MM.1S (cell line): ENCODE measurements at regions not wholly inside any gene's neighbourhood (a gene's known extent, or its start where the extent isn't known, plus 50 kb on each side); places are given as distances from the start of the nearest gene placed in this dataset.

Experiments
- DNase-seq: peaks from one replicate; pipeline ENCODE4 v3.0.0-alpha.2; 2015
- H2AFZ ChIP-seq: fragments of 300-600 bp; sonication (generic); 2 replicates; pipeline ENCODE4 v1.6.0; 2016; ENCODE audit warnings: antibody characterized with exemption, low read length
- H3F3A ChIP-seq: fragments of 300-600 bp; sonication (generic); 2 replicates; pipeline ENCODE4 v1.6.1; 2016; ENCODE audit warnings: mild to moderate bottlenecking, antibody characterized with exemption, low read length, moderate library complexity, mixed read lengths; ENCODE audit not compliant: insufficient read depth
- H3K27ac ChIP-seq: fragments of 300-600 bp; sonication (generic); 2 replicates; pipeline ENCODE4 v1.5.1; 2016; ENCODE audit warnings: mild to moderate bottlenecking, low read length
- H3K27me3 ChIP-seq: fragments of 300-600 bp; sonication (generic); replicated peaks from 2 replicates; pipeline ENCODE4 v1.6.0; 2016; ENCODE audit warnings: low read length; ENCODE audit not compliant: insufficient read depth
- H3K36me3 ChIP-seq: fragments of 300-600 bp; sonication (generic); replicated peaks from 2 replicates; pipeline ENCODE4 v1.6.1; 2016; ENCODE audit warnings: mild to moderate bottlenecking, low read length, mixed read lengths; ENCODE audit not compliant: insufficient read depth
- H3K4me1 ChIP-seq: fragments of 300-600 bp; sonication (generic); 2 replicates; pipeline ENCODE4 v1.6.1; 2016; ENCODE audit warnings: low read length, mixed read lengths
- H3K4me2 ChIP-seq: fragments of 300-600 bp; sonication (generic); 2 replicates; pipeline ENCODE4 v1.6.0; 2016; ENCODE audit warnings: low read depth, low read length
- H3K4me3 ChIP-seq: fragments of 300-600 bp; sonication (generic); 2 replicates; pipeline ENCODE4 v1.5.1; 2016; ENCODE audit warnings: low read length, mixed read lengths
- H3K79me2 ChIP-seq: fragments of 300-600 bp; sonication (generic); 2 replicates; pipeline ENCODE4 v1.6.1; 2016; ENCODE audit warnings: mixed run types, low read length, mixed read lengths
- H3K9ac ChIP-seq: fragments of 300-600 bp; sonication (generic); 2 replicates; pipeline ENCODE4 v1.6.1; 2016; ENCODE audit warnings: low read length, mixed read lengths
- H3K9me2 ChIP-seq: fragments of 300-600 bp; sonication (generic); replicated peaks from 2 replicates; pipeline ENCODE4 v1.6.1; 2016; ENCODE audit warnings: mild to moderate bottlenecking, low read length, mixed read lengths; ENCODE audit not compliant: insufficient read depth
- H3K9me3 ChIP-seq: fragments of 300-600 bp; sonication (generic); replicated peaks from 2 replicates; pipeline ENCODE4 v1.6.1; 2016; ENCODE audit warnings: mild to moderate bottlenecking, low read length, mixed read lengths; ENCODE audit not compliant: insufficient read depth
- H4K20me1 ChIP-seq: fragments of 300-600 bp; sonication (generic); 2 replicates; pipeline ENCODE4 v1.6.1; 2016; ENCODE audit warnings: mild to moderate bottlenecking, low read length, moderate library complexity, mixed read lengths; ENCODE audit not compliant: insufficient read depth
- EZH2 ChIP-seq: fragments of 300-600 bp; sonication (generic); optimal IDR thresholded peaks from 2 replicates; pipeline ENCODE3; 2017; ENCODE audit warnings: low read depth, mild to moderate bottlenecking, antibody characterized with exemption, low read length, mixed read lengths
- EZH2phosphoT487 ChIP-seq: fragments of 300-600 bp; sonication (generic); IDR thresholded peaks from 2 replicates; pipeline ENCODE4 v1.6.1; 2018; ENCODE audit warnings: antibody characterized with exemption, low read length
- TF ChIP-seq, protein P1 (sequence below): fragments of 300-600 bp; sonication (generic); IDR thresholded peaks from 2 replicates; pipeline ENCODE4 v1.5.1; 2016; ENCODE audit warnings: antibody characterized with exemption, low read length, mixed read lengths

DNA sequence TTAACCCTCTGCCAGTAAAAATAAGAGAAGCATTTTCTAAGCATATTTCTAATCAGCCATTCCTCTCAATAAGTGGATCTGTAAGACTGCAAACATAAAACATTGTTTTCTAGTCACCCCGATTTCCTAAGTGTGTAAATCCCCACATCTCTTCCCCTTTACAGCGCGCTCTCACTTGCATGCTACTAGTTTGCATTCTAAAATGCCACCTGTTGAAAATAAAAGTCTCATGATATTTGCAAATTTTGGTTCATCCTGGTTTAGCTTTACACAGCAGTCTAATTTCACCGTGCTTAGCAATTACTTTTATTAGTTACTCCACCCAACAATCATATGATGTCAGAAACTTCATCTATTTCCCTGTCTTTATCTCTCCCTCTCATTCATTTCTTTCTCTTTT, 1230.7 kb upstream of the ZEB2 start:
- no peak overlapping the region for H3K27ac ChIP-seq

DNA sequence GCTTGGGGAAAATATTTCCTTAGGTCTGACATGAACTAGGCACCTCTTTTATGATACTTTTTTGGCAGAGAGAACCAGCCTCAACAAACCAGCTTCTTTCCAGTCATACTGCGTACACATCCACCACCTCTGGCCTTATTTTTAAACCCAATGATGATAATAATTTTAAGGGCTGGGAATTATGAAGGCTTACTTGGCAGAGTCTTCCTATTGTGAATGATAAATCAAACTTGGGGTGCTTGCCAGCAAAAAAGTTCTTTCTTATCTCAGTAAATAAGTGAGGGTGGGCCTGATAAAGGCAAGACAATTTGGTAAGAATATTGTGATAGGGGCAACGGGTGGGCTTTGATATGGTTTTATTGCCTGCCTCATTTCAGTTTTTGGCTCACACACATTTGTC, 1230.2 kb upstream of the ZEB2 start:
- Histone ChIP-seq H3K4me3 (no peak overlapping the region), H3K9ac (no peak overlapping the region), H3K27me3 (no peaks in the 10 kb centered on the region), H3F3A (no peaks in the 10 kb centered on the region), H2AFZ (no peak overlapping the region), H3K36me3 (no peaks in the 10 kb centered on the region), H3K27ac (no peak overlapping the region), H4K20me1 (no peaks in the 10 kb centered on the region), H3K4me2 (no peak overlapping the region), H3K9me2 (no peaks in the 10 kb centered on the region), H3K9me3 (no peaks in the 10 kb centered on the region), H3K4me1 (no peaks in the 10 kb centered on the region), H3K79me2 (no peaks in the 10 kb centered on the region)
- TF ChIP-seq EZH2 (no peak), EZH2phosphoT487 (no peak)
- TF ChIP-seq, protein P1, sequence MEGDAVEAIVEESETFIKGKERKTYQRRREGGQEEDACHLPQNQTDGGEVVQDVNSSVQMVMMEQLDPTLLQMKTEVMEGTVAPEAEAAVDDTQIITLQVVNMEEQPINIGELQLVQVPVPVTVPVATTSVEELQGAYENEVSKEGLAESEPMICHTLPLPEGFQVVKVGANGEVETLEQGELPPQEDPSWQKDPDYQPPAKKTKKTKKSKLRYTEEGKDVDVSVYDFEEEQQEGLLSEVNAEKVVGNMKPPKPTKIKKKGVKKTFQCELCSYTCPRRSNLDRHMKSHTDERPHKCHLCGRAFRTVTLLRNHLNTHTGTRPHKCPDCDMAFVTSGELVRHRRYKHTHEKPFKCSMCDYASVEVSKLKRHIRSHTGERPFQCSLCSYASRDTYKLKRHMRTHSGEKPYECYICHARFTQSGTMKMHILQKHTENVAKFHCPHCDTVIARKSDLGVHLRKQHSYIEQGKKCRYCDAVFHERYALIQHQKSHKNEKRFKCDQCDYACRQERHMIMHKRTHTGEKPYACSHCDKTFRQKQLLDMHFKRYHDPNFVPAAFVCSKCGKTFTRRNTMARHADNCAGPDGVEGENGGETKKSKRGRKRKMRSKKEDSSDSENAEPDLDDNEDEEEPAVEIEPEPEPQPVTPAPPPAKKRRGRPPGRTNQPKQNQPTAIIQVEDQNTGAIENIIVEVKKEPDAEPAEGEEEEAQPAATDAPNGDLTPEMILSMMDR, result no peak
- DNase-seq, result no peak

More for the DNA sequence above, 1230.7 kb upstream of the ZEB2 start:
- Histone ChIP-seq H2AFZ (no peak overlapping the region), H3K4me2 (no peak overlapping the region), H3K4me3 (no peak overlapping the region), H3K9me3 (no peaks in the 10 kb centered on the region), H3F3A (no peaks in the 10 kb centered on the region), H3K27me3 (no peaks in the 10 kb centered on the region), H3K4me1 (no peaks in the 10 kb centered on the region), H3K9ac (no peak overlapping the region), H4K20me1 (no peaks in the 10 kb centered on the region), H3K9me2 (no peaks in the 10 kb centered on the region), H3K79me2 (no peaks in the 10 kb centered on the region), H3K36me3 (no peaks in the 10 kb centered on the region)
- TF ChIP-seq EZH2 (no peak), EZH2phosphoT487 (no peak)
- TF ChIP-seq, protein P1, result no peak
- no peak for DNase-seq

DNA sequence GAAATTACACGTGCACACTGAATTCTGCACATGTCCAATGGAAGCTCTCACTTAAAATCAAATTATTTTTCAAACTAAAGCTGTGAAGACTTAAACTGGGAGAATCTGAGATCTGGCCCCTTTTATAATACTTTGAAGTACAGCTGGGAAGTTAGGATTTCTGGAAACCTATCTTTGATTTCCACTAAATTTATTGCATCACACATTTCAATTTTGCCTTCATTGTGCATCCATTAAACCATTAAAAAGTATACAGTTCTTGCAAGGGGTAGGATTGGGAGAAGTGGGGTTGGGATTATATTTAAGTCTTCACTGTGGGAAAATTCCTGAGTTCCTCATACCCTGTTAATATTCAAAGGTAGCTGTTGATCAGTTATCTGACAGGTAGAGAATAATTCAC, 1229.6 kb upstream of the ZEB2 start:
- DNase-seq, result no peak
- no peak overlapping the region for H2AFZ ChIP-seq
- no peaks in the 10 kb centered on the region for H3K9me2 ChIP-seq
- H3K4me2 ChIP-seq, result no peak overlapping the region
- no peak overlapping the region for H3K4me3 ChIP-seq
- no peaks in the 10 kb centered on the region for H3K4me1 ChIP-seq
- no peaks in the 10 kb centered on the region for H3K36me3 ChIP-seq
- H3K9ac ChIP-seq, result no peak overlapping the region
- H3K27ac ChIP-seq, result no peak overlapping the region
- H3K27me3 ChIP-seq, result no peaks in the 10 kb centered on the region
- H3K79me2 ChIP-seq, result no peaks in the 10 kb centered on the region
- no peaks in the 10 kb centered on the region for H4K20me1 ChIP-seq
- H3K9me3 ChIP-seq, result no peaks in the 10 kb centered on the region
- TF ChIP-seq, protein P1, result no peak
- TF ChIP-seq EZH2phosphoT487 (no peak), EZH2 (no peak)
- no peaks in the 10 kb centered on the region for H3F3A ChIP-seq

DNA sequence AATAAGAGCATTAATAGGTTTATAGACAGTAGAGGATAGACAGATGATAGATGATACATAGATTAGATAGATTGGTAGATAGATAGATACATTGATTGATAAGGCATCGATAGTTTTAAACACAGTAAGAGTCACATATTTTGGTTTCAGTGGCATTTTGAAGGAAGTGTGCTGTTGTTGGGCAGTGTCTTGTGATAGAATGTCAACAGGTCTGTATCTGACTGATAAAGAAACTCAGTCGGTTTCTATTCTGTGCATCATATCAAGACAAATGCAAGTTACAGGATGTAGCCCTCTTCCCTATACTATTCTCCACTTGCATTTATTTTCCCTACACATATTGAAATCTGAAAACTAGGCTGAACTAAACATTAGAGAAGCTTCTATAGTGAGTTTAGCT, 1229.0 kb upstream of the ZEB2 start:
- DNase-seq, result no peak
- Histone ChIP-seq H3K4me3 (no peak overlapping the region), H4K20me1 (no peaks in the 10 kb centered on the region), H3K79me2 (no peaks in the 10 kb centered on the region), H3F3A (no peaks in the 10 kb centered on the region), H3K4me1 (no peaks in the 10 kb centered on the region), H3K9ac (no peak overlapping the region), H3K27me3 (no peaks in the 10 kb centered on the region), H3K9me3 (no peaks in the 10 kb centered on the region), H3K27ac (no peak overlapping the region), H3K4me2 (no peak overlapping the region), H2AFZ (no peak overlapping the region), H3K9me2 (no peaks in the 10 kb centered on the region), H3K36me3 (no peaks in the 10 kb centered on the region)
- TF ChIP-seq EZH2phosphoT487, result no peak
- TF ChIP-seq, protein P1, result no peak
- TF ChIP-seq EZH2, result no peak
